LoVo (cell line): ENCODE measurements at regions not wholly inside any gene's neighbourhood (a gene's known extent, or its start where the extent isn't known, plus 50 kb on each side); places are given as distances from the start of the nearest gene placed in this dataset.
"Not testable (repeated sequence)": the region's sequence is repeated elsewhere in the genome, so short reads cannot be mapped to it uniquely, and the experiment has no call there.

Source experiments
- DNase-seq: peaks from one replicate; pipeline ENCODE4 v3.0.0-alpha.2; 2016; ENCODE audit warnings: low spot score

DNA sequence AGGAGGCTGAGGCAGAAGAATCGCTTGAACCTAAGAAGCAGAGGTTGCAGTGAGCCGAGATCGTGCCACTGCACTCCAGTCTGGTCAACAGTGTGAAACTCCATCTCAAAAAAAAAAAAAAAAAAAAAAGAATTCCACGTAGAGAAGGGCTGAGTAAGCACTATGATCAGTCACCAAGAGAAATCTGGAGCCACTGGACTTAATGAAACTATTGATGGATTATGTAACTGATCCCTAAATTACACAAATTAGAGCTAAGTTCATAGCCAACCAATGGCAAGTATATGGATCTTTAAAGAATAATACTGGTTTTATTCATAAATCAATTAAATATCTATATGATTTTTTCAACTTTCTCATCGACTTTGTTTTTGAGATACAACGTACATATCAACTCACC, 72.2 kb upstream of the ABLIM1 start:
- no peak for DNase-seq

DNA sequence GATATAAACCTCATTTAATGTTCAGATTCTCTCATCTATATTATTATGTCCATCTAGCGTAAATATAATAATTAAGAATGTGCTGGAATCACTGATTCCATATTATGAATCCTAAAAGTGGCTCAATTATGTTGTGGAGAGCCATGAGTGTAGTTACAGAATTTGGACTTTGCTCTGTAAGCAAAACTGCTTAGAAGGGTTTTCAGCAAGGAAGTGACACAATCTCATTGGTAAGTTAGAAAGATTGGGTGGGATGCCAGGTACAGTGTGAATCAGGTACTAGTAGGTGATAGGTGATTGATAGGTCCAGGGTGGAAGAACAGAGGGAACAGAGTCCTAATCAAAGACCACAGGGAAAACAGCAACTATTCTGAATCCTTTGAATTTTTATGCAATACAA, 74.9 kb upstream of the ABLIM1 start:
- DNase-seq, result no peak

DNA sequence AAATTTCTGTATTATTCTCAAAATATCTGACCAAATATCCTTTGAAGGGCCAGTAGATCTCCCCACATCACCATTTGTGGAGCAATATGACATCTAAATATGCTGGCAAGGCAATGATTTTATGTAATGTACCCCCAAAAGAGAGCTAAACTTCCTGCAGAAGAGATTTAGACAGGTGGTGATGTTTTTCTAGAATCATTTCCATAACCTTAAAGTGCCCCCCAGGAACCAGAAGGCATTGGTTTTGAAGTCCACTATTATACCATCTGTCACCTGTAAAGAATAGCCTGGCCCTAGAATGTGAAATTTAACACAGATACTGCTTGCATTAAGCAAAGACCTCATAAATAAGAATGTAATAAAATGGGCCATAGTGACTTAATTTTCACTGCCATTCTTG, 77.9 kb upstream of the ABLIM1 start:
- no peak for DNase-seq

DNA sequence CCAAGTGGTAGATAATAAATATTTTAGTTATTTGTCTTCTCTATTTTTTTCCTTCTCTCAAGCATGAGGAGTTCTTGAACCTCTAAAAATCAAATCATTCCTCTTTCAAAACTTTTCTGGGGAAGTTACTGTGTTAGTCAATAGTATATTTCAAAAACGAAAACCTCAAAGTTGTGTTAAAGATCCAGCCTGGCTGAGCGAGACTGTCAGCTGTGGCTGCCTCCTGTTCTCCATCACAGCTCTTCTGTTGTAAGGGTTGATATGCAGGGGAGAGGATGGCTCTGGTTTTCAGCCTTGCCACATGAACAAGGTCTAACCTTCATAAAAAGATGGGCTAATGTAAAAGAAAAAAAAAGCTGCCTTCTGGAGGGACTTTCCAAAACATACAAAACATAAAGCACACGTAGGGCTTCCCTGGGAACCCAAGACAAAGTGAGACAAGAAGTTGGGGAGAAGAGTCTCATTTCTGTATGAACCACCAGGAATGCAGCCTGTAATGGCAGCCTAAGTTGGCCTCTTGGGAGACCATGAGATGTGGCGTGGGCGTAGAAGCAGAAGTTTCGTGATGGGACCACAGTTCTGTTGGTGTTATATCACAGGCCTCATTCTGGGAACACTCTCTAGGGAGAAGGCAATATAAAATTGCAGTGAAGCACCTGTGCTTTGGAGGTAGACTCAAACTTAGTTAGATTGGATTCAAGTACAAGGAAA, 77.9 kb upstream of the FHIP2A start:
- no peak for DNase-seq

DNA sequence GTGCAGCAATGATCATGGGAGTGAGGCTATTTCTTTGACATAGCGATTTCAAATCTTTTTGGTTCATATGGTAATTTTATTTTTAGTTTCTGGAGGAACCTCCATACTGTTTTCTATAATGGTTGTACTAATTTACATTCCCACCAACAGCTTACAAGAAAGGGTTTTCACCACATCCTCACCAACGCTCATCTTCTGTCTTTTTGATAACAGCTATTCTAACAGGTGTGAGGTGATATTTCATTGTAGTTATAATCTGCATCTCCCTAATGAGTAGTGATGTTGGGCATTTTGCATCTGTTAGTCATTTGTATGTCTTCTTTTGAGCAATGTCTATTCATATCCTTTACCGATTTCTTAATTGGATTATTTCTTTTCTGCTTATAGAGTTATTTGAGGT, 75.0 kb upstream of the FHIP2A start:
- DNase-seq, result no peak

DNA sequence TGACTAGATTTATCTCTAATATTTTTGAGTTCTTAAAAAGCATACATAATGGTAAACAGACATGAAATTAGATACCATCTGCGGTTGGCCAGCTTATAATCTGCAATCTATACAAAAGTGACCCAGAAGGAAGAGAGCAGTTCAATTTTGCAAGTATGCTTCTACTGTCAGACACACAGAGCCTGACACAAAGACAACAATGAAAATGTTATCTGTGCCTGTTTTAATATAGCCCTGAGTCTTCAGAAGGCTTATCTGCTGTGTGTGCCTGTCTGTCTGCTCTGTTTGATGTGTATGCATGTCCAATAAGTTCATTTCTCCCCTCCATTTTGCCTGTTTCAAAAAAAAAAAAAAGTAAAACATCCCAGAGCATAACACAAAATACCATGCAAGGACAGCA, 73.3 kb upstream of the FHIP2A start:
- DNase-seq, result no peak

DNA sequence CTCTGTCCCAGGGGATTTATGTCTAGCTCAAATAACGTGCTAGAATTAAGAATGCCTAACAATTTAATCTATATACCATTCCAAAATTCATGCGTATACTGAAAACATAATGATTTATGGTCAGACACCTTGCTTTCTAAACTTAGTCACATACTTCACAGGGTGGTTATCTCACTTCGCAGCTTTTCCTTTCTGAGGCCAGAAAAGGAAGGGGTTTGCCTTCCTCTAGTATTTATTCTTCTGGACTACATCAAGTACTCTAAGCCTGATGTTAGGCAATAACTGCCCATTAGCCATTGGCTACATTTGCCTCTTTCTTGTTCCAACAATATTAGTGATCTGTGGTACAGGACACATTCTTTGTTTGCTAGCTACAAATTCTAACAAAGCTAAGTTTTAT, 72.6 kb upstream of the FHIP2A start:
- no peak for DNase-seq

DNA sequence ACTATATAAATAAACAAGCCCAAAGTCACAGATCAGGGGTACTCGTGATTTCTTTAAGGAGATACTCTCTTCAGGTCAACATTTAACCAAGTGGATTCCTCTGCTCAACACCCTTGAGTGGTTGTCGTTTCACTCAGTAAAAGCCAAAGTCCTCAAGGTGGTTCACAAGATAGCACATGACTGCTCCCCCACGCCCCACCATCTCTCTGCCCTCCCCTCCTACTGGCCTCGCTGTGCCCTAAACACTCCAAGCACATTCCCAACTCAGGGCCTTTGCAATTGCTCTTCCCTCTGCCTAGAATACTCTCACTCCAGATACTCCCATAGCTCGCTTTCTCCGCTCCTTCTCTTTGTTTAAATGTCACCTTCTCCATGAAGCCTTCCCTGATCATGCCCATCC, 72.1 kb upstream of the FHIP2A start:
- DNase-seq, result no peak

DNA sequence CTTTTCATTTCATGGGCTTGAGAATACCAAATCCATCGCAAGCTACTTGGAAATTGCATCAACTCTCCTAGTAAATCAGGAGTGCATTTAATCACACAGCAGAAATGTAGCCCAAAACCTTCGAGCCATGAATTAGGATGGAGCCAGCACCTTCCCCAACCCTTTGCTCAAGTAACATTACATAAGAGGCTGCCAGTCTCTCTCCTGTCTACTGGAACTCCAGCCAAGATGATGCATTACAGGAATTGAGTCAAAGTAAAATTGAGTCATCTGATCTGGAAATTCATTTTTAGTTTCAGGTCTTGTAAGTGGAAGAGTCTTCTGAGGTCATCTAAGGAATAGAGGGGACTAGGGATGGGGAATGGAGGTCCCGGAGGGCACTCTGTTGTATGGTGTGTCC, 69.7 kb upstream of the FHIP2A start:
- no peak for DNase-seq

DNA sequence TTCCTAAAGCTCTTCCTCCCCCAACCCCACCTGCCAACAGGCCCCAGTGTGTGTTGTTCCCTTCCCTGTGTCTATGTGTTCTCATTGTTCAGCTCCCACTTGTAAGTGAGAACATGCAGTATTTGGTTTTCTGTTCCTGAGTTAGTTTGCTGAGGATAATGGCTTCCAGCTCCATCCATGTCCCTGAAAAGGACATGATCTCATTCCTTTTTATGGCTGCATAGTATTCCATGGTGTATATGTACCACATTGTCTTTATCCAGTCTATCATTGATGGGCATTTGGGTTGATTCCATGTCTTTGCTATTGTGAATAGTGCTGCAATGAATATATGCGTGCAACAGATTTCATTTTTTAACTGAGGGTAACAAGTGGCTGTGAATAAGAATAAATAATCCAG, 69.0 kb upstream of the FHIP2A start:
- DNase-seq, result not testable (repeated sequence)

DNA sequence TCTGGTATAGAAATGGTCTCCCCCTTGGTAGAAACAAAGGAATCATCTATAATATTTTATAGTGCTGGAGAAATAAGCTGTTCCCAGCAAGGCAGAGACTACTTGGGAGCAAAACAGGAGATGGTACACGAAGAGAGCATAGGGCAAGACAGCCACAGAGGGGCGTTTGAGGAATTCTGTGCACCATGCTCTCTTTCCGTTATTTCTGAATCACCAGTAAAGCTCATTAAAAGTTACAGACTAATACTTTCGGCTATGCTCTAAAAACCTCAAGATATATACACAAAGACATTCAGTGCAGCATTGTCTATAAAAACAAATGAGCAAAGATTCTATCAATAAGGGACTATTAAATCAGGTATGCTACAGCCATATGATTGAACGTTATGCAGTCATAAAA, 68.5 kb upstream of the FHIP2A start:
- DNase-seq, result no peak

DNA sequence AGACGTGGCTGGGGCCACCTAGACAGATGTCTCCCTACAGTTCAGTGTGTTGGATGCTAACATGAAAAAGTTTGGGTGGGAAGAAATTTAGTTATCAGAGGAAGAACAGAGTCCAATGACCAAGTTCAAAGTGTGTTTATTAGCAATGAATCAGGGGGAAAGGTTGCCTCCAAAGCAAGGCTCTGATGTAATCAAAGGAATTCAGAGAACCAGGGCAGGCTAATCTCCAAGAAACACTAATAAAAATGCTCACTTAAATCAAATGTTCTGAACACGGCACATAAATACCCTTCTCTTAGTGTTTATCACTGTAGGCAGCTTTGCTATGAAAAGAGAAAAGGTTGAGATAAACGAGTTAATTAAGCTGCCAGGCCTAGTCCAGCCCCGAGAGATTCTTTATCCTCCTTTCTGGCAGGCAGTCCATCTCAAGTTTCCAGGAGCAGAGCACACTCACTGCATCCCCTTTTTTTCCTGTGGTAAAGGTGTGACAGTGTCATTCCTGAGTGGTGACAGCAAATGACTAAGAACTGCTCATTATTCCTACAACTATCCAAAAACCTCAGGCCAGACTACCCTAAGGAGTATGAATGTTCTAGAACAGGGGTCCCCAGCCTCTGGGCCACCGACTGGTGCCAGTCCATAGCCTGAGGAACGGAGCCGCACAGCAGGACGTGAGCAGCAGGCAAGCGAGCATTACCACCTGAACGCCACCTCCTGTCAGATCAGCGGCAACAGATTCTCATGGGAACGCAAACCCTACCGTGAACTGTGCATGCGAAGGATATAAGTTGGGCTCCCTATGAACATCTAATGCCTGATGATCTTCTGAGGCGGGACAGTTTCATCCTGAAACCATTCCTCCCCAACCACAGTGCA, 66.9 kb upstream of the FHIP2A start:
- DNase-seq, result peak; percentile 88

DNA sequence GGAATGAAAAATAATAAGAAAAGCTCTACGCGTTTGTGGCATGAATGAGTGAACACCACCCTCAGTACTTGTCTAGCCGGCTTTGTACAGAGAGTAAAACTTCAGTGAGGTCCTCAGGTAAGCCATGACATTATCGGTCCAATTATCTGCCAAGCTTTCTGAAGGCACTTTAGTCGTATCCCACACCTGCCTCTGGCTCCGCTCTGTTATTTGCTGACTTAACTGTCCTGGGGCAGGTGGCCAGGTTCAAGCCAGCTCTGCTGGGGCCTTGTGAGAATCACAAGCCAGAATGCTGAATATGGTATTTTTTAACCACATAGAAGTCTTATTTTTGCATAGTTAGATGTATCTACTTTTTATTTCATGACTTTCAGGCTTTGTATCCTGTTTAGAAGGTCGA, 66.0 kb upstream of the FHIP2A start:
- peak; percentile 12 for DNase-seq

DNA sequence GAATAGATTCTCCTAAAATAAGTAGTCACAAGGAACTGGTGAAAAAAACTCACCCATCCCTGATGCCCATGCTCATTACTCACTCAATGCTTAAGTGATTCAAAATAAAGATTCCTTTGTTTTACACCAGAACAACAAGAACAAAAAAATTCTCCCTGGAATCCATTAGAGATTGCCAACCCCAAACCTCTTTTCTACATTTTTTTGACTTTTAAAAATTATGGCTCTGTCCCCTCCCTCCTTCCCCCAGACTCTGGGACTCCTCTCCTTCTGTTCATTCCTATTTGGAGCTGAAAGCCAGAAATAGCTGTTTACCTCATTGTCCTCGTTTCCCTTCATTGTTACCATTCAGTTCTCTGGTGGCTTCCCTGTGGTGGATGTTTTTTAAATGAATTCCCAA, 63.2 kb upstream of the FHIP2A start:
- DNase-seq, result no peak

DNA sequence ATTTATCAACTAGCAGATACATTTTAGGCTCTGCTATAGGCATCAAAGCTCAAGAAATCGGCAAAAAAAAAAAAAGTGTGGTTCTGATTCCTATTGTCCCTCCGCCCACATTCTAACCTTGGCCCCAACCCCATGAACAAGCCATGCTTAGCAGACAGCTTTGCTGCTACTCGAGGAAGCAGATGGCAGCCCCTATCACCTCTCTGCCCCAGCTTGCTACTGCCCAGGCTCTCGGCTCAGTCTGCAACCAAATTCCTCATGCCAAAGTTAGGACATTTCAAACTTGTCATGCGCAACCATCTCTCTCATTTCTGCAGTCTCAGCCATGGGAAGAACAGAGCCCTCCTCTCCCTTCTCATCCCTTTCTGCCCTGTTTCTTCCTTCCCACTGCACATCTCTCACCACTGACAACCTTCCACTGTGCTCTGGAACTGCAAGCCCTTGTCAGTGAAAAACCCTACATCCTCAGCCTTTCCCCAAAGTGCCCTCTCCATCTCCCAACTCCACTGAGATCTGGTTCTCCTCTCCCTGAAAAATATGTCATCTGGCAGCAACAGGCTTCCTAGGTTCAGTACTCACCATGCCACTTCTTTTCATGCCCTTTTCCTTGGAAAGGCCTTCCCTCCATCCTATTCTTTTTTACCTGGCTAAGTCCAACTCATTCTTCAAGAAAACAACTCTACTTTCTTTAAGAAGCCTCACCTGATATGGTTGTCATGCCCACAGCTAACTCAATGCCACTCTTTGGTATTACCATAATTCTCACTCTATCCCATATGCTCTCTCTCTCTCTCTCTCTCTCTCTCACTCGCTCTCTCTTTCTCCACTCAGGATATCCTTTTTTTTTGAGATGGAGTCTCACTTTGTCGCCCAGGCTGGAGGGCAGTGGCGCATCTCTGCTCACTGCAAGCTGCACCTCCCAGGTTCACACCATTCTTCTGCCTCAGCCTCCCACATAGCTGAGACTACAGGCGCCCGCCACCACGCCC, 60.1 kb upstream of the FHIP2A start:
- no peak for DNase-seq

DNA sequence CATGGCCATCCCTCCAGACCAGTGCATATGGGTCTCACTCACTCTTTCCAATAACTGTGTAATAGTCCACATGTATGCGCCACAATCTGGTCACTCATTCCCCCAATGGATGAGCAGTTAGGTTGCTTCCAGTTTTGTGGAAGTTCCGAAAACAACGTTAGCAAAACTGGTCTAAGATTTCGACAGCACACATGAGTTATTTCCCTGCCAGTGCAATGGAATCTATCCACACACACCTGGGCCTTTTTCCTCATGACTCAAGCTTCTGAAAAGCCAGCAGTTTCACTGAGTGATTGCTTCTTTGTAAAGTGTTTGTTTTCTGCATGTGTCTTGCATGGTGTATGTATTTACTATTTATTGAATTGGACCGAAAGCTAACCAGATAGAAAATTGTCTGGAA, 58.8 kb upstream of the FHIP2A start:
- no peak for DNase-seq

DNA sequence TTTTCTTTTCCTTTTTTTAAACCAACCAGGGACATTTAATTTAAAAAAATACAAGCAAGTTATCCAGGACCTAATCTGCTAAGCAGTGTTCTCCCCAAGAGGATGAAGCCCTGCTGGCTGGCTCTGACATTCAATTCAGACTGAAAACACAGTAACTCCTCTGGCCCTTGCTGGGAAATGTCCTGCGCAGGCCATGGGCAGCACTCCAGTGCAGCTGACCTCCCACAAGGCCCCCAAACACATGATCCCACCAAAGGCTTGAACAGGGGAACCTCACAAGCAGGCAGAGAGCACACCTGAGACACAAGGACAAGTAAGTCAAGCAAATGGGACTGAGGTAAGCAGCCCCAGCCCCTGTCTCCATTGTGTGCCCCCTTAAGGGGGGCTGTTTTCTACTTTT, 56.9 kb upstream of the FHIP2A start:
- no peak for DNase-seq

DNA sequence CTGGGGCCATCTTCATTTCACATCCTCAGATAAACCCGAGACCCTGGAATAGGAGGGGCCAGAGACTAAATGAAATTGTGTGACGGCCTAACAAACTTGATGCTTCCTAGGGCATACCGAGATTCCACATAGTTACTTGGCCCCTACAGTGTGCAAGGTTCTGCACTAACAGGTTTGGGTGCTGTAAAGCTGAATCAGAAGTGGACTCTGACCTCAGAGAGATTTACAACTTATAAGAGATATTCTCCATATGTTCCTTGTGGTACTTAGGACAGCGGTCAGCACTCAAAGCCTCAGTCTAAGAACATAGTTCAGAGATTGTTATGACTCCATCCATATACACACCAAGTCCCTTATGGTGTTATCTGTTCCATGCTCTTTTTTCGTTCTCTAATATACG, 55.1 kb upstream of the FHIP2A start:
- DNase-seq, result peak; percentile 82

DNA sequence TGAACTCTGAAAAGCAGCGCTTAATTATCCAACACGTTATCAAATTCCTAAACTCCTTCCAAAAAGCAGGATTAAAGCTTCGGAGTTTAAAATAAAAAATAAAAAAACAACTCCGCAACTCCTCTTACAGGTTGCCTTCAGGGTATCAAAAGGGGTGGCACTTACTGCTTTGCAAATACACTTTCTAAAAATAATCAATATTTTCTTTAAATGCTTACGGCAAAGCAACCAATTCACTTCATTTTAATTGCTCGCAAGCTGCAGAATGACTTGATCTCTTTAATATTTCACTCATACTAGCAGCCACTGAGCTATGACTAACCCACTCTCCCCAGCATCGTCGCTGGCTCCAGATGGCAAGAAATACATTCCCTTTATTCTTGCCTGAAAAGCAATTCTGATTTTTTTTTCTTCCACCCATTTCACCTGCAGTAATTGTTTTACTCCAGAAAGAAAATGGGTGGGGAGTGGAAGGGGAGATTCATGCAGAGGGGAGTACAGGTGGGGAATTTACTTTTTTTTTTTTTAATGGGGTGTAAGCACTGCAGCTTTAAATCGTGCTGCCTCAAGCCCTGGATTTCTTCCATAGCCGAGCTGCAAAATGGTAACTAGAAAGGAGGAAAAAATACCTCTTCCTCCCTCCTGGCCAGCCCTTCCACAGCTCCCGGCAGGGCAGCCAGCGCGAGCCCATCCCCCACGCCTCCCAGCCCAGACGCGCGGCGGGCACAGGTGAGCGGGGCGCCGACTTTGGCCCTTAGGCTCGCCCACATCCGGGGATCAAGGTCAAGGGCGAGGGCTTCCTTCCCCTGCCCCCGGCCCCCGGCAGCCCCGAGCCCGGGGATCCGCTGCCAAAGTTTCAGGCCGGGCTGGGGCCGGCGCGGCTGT, 54.2 kb upstream of the FHIP2A start:
- DNase-seq, result peak; percentile 63

DNA sequence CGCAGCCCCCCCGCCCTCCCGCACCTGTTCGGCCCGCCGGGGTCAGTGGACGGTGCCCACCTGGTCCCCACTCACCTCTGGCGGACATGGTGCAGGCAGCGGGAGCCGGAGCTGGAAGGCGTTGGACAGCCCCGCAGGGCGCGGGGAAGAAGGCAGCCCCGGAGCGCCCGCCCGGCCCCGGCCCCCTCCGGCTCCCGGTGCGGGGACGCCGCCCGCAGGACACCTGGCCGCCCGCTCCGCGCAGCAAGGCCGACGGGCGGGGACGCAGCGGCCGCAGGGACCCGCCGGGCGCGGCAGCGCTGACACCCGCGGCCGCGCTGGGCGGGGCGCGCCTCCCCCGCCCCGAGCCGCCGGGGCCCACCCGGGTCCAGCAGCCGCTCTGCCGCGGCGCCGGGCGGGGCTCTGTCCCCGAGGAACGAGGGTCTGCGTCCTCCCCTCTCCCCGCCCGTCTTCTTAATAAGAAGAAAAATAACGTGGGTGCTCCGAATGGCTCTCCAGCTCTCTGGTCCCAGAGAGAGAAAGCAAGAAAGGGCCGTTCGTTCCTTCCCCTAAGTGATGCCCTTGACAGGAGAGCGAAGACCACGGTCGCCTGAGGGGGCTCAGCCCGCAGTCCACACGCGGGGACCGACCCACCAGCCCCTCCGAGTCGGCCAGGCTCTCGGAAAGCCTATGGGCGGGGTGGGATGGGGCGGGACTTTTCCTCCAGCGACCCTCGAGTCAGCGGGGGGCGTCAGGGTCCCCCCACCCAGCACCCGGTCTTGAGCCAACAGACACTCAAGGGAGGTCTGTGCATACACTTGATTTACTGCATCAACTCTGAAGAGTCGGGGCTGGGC, 53.4 kb upstream of the FHIP2A start:
- DNase-seq, result peak; percentile 15

DNA sequence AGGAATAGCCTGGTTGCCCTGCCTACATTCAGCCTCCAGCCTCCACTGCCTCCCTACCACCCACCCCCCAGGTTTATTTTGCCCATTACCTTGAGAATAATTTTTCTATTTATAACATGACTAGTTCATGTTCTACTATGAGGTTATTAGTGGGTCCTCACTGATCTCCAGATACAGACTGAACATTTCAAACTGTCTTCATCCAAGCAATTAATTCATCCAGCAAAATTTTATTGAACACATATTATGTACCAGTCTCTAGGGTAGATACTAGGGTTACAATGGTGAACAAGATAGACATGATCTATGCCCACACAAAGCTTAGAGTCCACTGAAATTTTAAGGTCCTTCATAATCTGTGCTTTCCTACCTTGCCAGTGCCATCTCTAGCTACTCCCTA, 51.6 kb upstream of the FHIP2A start:
- no peak for DNase-seq
